ENCODE measurements at regions not wholly inside any gene's neighbourhood (a gene's known extent, or its start where the extent isn't known, plus 50 kb on each side); places are given as distances from the start of the nearest gene placed in this dataset.

GRCh38 chr11:70883323-70883940 lies 368.9 kb downstream of the SHANK2 start:
- no peak for TF ChIP-seq KLF16 (CRISPR knock-in tag; IDR thresholded peaks at IDR 0.05)
- no peak for TF ChIP-seq ZNF788 (CRISPR knock-in tag; IDR thresholded peaks at IDR 0.05; ENCODE audit: borderline replicate concordance)
- TF ChIP-seq CREB1 (IDR thresholded peaks at IDR 0.05), result no peak
- TF ChIP-seq CREB1 (CRISPR knock-in tag; IDR thresholded peaks at IDR 0.05), result no peak
- no peak for TF ChIP-seq CCAR2 (optimal IDR thresholded peaks at IDR 0.05; ENCODE audit: low read depth, low read length)
- no peak for TF ChIP-seq BHLHE40 (IDR thresholded peaks at IDR 0.05; ENCODE audit: low read length)
- no peak for TF ChIP-seq NCOR1 (IDR thresholded peaks at IDR 0.05; ENCODE audit: borderline replicate concordance, low read length)
- TF ChIP-seq GABPB1 (CRISPR knock-in tag; IDR thresholded peaks at IDR 0.05), result no peak
- no peak for TF ChIP-seq CTCF (CRISPR knock-in tag; IDR thresholded peaks at IDR 0.05)
- TF ChIP-seq ATF4 (CRISPR knock-in tag; IDR thresholded peaks at IDR 0.05), result no peak
- TF ChIP-seq WIZ (CRISPR knock-in tag; IDR thresholded peaks at IDR 0.05), result no peak
